Erythroblast (primary cell): ENCODE measurements at regions not wholly inside any gene's neighbourhood (a gene's known extent, or its start where the extent isn't known, plus 50 kb on each side); places are given as distances from the start of the nearest gene placed in this dataset.

Experiments
- DNase-seq, 2 experiments: peaks; one replicate each; lab custom pipeline; 2025; lab: John Stamatoyannopoulos, UW
- GATA1 ChIP-seq: IDR thresholded peaks from 2 replicates; pipeline ENCODE4 v1.6.1; 2011; ENCODE audit warnings: low read depth, mild to moderate bottlenecking, control low read depth, low read length, moderate library complexity
- POLR2A ChIP-seq: IDR thresholded peaks from 2 replicates; pipeline ENCODE4 v1.6.1; 2011; ENCODE audit warnings: mild to moderate bottlenecking, low read length

- TF ChIP-seq POLR2A (no peak), GATA1 (no peak)
- no peak for DNase-seq
Observed at GRCh38 chr16:18039931-18040330, 296.6 kb downstream of the NPIPA8 start.

DNA sequence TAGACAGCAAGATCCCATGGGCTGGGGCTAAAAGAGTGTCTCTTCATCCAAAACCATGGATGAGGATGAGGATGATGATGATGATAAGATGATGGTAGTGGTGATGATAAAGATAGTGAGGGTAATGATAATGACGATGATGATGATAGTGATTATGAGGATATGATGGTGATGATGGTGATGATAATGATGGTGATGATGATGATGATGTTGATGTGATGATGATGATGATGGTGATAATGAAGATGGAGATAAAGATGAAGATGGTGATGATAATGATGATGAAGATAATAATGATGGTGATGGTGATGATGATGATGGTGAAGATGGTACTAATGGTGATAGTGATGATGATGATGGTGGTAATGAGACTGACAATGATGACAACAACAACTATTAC lies 299.5 kb downstream of the NPIPA8 start:
- DNase-seq = no peak
- TF ChIP-seq POLR2A (no peak), GATA1 (no peak)

DNA sequence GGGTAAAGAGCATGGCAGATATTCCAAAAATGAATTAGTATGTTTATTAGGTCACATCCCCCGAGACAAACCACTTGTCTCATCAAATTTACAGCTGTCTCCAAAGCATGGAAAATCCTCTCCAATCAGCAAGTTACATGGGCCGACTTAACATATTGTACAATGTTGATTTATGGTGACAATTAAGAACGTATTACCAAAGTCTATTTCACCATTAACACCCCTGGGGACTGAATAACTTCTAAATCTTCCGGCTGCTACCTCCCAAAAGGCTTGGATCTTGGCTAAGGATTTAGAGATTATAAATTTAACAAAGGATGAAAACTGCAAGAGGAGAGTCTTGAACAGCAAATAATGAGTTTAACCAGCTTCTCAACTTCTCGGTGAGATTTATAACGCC lies 311.9 kb downstream of the NPIPA8 start:
- TF ChIP-seq POLR2A (no peak), GATA1 (no peak)
- no peak for DNase-seq

GRCh38 chr16:18018376-18018775 lies 318.2 kb downstream of the NPIPA8 start:
- TF ChIP-seq POLR2A (no peak), GATA1 (no peak)
- DNase-seq = no peak

GRCh38 chr16:18013863-18014262 lies 322.7 kb downstream of the NPIPA8 start:
- TF ChIP-seq POLR2A (no peak), GATA1 (no peak)
- no peak for DNase-seq

DNA sequence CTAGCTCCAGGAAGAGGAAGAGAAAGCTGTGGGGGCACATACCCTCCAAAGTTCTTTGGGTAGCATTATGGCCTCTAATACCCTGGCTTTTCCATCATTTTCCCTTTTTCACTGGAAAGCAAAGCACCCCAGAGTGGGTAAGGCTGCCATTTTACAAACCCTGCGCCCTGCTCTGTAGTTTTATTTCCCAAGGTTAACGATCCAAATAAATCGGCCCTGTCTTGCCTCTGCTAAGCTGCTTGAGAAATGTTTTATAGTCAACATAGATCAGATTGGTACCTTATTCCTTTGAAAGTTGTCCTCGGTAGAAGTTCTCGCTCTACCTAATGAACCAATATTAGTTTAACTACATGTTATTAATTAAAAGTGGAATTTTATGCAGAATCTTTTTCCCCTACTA lies 328.2 kb downstream of the NPIPA8 start:
- no peak for TF ChIP-seq POLR2A
- TF ChIP-seq GATA1 = no peak
- no peak for DNase-seq

- no peak for DNase-seq
- TF ChIP-seq POLR2A (no peak), GATA1 (no peak)
Observed at GRCh38 chr16:18003033-18003432, 333.5 kb downstream of the NPIPA8 start.

- no peak for DNase-seq
- no peak for TF ChIP-seq POLR2A
- TF ChIP-seq GATA1 = no peak
Observed at GRCh38 chr16:17998996-17999395, 337.5 kb downstream of the NPIPA8 start.

GRCh38 chr16:17998550-17998949 lies 338.0 kb downstream of the NPIPA8 start:
- DNase-seq = no peak
- TF ChIP-seq GATA1 (no peak), POLR2A (no peak)

- TF ChIP-seq POLR2A (no peak), GATA1 (no peak)
- DNase-seq = no peak
Observed at GRCh38 chr16:17994027-17994426, 342.5 kb downstream of the NPIPA8 start.

DNA sequence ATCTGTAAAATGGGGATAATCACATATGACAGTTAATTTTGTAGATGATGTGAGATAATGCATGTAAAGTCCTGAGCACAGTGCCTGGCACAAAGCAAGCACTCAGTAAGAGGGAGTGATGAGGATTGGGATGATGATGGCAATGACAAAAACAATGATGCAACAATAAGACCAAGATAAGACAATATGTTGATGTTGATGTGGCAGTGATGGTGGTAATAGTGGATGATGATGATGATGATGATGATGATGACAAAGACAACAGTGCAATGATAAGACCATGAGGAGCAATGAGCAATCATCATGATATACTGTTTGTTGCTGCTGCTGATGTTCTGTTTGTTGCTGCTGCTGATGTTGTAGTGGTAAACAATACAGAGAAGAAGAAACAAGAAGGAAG lies 344.1 kb downstream of the NPIPA8 start:
- TF ChIP-seq GATA1 = no peak
- TF ChIP-seq POLR2A = no peak
- DNase-seq = no peak

DNA sequence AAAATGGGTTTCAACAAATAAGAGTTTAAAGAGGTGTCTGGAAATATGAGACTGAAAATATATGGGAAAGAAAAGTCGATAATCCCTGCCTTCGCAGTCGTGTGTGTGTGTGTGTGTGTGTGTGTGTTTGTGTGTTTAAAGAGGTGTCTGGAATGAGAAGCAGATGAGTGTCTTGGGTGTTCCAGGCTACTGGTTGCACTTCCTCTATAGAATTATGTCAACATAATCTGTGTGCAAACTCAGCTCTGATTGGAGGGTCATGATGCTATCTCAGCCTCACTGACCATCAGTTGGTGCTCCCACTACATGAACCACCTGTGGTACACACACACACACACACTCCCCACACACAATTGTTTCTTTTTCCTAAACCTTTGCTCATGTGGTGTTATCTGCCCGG lies 347.3 kb downstream of the NPIPA8 start:
- no peak for DNase-seq
- no peak for TF ChIP-seq GATA1
- no peak for TF ChIP-seq POLR2A

- no peak for DNase-seq
- no peak for TF ChIP-seq GATA1
Observed at GRCh38 chr16:17988839-17989238, 347.7 kb downstream of the NPIPA8 start.

DNA sequence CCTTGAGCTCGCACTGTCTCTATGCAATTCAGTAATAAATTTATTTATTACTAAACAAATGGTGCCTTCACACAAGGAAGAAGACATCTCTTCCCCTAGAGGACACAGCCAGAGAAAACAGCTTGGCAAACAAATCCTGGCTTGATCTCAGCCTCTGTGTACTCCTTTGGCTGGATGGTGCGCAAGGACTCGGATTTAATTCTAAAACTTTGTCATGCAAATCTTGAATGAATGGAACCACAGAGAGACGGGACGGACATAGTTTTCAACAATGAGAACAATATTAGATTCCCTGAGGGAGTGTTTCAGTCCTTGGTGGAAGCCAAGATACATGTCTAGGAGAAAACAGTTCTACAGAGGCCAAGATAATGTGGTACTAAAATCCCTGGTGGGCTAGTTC lies 349.5 kb downstream of the NPIPA8 start:
- no peak for DNase-seq
- TF ChIP-seq GATA1 (no peak), POLR2A (no peak)

DNA sequence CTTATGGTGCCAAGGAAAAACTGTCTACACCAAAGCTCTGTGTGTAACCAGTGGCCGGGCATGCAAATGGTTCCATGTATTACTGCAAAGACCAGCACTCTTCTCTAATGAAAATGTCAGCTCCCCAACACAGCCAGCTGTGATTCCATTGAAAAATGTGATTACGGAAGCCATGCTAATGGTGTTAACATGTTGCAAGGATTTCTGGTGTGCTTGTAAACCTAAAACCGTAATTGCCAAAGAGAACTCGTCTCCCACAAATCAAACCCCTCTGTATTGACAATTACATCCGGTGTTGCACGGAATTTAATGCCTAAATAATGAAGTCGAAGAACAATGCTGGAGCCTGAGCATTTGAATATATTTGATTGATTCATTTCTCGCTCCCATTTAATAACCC lies 351.7 kb downstream of the NPIPA8 start:
- DNase-seq = no peak
- TF ChIP-seq POLR2A (no peak), GATA1 (no peak)
